ENCODE measurements at regions not wholly inside any gene's neighbourhood (a gene's known extent, or its start where the extent isn't known, plus 50 kb on each side); places are given as distances from the start of the nearest gene placed in this dataset.

DNA sequence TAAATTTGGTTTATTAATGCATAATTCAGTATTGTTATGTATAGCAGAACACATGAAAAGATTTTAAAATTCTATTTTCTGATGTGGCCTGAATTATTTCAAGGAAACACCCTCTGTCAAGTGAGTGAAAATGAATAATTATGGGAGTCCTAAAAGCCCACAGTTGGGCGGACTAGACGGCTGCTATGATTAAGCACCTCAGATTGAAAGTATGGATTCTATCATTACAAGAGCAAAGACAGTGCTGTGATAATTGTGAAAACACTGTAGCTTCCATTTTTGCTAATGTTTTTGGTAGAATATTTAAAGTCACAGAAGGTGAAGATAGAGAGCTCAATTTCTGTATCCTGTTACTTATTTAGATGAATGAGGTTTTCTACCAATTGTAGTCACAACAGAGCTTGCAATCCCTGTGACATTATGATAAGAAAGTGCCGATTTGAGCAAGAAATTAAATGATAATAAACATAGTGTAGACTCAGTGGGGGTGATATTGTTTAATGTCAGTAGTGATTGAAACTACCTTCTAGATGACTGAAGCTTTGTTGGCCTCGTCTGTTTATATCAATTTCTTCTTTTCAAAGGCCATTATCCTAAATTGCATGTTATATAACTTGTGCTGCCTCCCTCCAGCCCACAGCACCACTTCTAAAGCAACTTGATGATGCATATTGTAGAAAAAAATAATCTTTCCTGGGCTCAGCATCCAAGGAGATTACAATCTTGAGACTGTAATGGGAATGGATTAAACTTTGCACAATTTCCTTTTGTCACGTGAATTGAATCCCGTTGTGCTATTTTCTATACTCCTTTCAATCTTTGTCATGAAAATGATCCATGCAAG lies 359.8 kb downstream of the BTG1 start:
- TF ChIP-seq CTCF (IDR thresholded peaks at IDR 0.05) (no peak), POLR2AphosphoS5 (IDR thresholded peaks at IDR 0.05) (no peak)
